B cell (primary cell): ENCODE measurements at regions not wholly inside any gene's neighbourhood (a gene's known extent, or its start where the extent isn't known, plus 50 kb on each side); places are given as distances from the start of the nearest gene placed in this dataset.

Experiments used
- CTCF ChIP-seq: fragments of 200-600 bp; IDR thresholded peaks from one replicate; pipeline ENCODE4 v1.8.0; 2022; ENCODE audit warnings: antibody characterized with exemption, mild to moderate bottlenecking
- EZH2 ChIP-seq: IDR thresholded peaks from 2 replicates; pipeline ENCODE4 v1.6.1; 2012; ENCODE audit warnings: borderline replicate concordance, low read depth, mild to moderate bottlenecking, moderate library complexity, low read length; ENCODE audit not compliant: insufficient read depth, poor library complexity, severe bottlenecking

- TF ChIP-seq CTCF: no peak
- TF ChIP-seq EZH2: no peak
Measured at GRCh38 chr9:617445-618085, 223.9 kb upstream of the DMRT1 start.
